ELF-1 (cell line): ENCODE measurements at regions not wholly inside any gene's neighbourhood (a gene's known extent, or its start where the extent isn't known, plus 50 kb on each side); places are given as distances from the start of the nearest gene placed in this dataset.

ENCODE experiments used
- DNase-seq: peaks from one replicate; pipeline ENCODE4 v3.0.0-alpha.2; 2016; ENCODE audit warnings: low read depth, low spot score

DNA sequence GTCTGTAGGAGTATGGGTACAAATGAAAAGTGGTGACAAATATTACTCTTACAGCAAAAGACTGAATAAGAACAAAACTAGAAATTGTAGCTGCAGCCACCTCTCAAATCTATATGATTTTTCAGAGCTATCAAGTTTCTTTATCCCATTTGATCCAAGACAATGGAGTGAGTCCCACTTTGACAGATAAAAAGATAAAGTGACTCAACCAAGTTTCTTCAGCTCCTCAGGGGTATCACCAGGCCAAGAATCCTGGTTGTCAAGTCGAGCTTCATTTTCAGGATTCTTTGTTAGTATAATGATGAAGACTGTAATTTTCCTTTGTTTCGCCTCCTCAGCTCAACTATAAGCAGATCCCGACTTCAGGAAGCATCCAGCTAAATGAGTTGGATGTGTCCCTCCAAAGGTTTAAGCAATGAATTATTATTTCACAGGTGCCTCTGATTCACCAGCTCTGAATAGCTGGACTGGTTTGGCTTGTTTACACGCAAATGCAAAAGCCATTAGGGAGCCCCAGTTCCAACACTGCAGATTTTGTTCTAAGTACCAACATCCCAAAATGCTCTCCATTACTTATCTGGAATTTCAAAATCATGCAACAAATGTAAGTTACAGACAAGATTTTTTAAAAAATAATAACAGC, 238.9 kb downstream of the MAFB start:
- peak; percentile 41 for DNase-seq

DNA sequence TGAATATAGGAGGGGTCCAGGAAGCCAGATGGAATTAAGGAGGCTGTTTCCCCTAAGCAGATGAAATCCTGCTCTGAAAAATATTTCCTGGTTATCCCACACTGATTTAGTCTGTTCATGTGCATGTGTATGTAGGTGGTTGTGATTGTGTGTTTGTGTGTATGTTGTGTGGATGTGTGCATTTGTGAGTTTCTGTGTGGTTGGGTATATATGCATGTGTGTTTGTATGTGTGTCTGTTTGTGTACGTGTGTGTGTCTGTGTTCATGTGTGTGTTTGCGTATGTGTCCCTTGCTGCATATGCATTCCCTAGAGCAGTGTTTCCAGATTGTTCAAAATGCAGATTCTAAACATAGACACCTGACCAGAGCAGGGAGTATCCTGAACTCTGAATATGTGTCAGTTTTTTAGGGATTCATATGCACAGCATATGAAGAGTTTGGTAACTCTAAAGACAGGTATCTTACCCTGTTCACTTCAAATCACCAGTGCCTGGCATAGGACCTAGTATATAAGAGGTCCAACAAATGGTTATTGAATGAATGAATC, 239.8 kb downstream of the MAFB start:
- DNase-seq = no peak

- DNase-seq = no peak
These were observed 242.1 kb downstream of the MAFB start for GRCh38 chr20:40446888-40447287.

DNA sequence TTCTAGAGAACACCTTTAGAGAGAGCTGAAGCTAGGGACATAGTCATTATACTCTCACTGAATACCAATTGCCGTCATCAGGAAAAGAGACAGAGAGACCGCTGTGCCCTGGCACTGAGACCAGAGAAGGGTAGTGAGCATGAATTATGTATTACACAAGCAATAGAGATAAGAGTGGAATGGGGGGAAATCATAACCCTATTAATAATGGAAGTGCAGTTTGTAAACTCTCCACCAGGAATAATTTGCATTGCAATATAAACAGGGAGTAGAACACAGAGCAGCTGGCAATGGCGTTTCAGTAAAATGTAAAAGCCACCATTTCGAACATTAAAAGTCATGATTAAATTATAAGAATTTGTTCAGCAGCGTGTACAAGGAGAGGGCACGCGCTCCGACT, 244.5 kb downstream of the MAFB start:
- no peak for DNase-seq

- peak; percentile 58 for DNase-seq
These were observed 245.3 kb downstream of the MAFB start for GRCh38 chr20:40443753-40444152.

GRCh38 chr20:40442181-40442963, 246.7 kb downstream of the MAFB start:
- DNase-seq = peak; percentile 28

DNA sequence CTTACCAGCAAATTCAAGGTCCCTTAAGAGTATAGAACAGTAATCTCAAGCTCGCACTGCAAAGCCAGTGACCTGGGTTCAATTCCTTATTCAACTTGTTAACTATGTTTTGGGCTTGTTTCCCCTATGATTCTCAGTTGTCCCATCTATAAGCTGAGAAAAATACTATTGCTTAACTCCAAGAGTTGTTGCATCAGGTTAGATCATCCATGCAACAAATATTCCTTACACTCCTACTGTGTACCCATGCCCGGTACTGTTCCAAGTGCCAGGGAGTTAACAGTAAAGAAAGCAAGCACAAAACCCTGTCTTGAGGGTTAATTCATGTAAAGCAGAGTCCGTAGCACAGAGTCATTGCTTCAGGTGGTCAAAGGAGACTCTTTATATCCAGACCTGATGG, 247.3 kb downstream of the MAFB start:
- no peak for DNase-seq

DNA sequence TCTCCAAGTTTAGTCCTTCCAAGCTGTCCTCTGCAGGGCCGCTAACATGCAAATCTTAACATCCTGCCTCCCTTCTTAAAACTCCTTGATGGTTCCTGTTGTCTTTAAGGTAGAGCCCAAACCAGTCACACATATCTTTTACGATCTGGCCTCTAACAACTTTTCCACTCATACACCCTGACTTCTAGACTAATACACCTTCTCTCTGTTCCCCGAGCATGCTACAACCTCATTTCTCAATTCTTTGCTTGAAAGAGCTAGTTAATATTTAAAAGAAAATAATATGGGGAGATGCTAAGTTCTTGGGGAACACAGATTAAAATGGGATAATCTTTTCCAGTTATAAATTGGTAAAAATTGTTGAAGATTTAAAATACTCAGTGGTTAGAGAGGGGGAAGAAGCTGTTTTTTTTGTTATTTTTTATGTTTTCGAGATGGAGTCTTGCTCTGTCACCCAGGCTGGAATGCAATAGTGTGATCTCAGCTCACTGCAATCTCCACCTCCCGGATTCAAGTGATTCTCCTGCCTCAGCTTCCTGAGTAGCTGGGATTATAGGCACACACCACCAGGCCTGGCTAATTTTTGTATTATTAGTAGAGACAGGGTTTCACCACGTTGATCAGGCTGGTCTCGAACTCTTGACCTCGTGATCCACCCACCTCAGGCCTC, 250.7 kb downstream of the MAFB start:
- DNase-seq = no peak

DNA sequence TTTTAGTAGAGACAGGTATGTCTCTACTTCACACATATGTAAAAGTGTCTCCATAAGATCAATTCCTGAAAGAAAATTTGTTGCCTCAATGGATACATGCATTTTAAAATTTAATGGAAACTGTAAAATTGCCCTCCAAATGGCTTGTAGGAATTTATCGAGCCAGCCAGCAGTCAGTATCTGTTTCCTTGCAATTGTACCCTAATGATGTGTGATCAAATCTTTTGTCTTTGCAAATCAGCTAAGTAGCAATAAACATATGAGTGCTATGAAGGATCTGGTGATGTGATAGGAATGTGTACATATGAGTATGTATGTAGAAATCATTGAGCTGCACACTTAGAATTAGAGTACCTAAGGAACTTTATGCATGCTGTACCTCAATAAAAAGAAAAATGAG, 253.0 kb downstream of the MAFB start:
- no peak for DNase-seq

GRCh38 chr20:40435146-40435895, 253.7 kb downstream of the MAFB start:
- DNase-seq = no peak

GRCh38 chr20:40434122-40434521, 254.9 kb downstream of the MAFB start:
- no peak for DNase-seq

DNA sequence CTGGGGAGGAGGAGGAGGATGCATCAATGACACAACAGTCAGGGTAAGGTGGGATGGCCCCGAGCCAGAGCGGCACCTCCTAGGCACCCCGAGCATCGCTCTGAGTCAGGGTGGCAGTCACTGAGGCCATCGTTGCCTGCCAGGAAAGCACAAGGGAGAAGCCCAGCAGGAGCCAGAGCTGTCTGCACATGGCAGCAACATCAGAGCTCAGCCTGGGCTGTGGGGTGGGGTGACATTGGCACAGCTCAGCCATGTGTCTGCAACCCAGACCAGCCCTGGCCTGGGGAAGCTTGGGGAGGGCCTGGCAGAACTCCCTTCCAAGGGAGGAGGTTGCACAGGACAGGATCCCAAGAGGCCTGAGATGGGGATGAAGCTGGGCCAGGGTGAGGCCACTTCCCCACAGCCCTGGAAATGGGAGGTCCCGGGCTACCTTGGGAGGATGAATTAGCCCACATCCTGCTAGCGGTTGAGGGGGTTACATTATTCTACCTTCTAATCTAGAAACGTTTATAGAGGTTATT, 255.6 kb downstream of the MAFB start:
- DNase-seq = no peak

- peak; percentile 18 for DNase-seq
These were observed 257.4 kb downstream of the MAFB start for GRCh38 chr20:40431611-40432010.

GRCh38 chr20:40431112-40431511, 257.9 kb downstream of the MAFB start:
- no peak for DNase-seq

DNA sequence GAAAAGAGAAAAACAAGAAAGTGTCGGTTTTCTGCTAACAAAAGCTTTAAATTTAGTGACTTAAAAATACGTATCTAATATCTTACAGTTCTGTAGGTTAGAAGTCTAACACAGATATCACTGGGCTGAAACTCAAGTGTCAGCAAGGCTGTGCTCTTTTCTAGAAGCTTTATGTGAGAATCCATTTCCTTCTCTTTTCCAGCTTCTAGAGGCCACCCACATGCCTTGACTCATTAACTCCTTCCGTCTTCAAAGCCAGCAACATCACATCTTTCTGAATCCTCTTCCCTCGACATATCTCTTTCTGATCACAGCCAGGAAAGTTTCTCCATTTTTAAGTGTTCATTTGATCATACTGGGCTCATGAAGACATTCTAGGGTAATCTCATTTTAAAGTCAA, 262.0 kb downstream of the MAFB start:
- DNase-seq = no peak

DNA sequence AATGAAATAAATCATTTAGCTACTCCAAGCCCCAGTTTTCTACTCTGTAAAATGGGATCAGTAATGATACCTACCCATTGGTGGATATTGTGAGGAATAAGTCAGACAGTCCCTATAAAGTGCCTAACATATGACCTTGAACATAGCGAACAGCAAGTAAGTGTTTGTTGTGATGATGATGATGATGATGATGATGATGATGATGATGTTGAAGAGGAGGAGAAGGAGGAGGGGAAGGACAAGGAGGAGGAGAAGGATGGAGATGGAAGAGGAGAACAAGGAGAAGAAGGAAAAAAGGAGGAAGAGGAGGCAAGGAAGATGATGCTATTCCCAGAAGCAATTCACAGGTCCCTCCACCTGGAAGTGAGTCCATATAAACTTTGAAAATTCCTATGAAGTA, 264.3 kb downstream of the MAFB start:
- DNase-seq = no peak

DNA sequence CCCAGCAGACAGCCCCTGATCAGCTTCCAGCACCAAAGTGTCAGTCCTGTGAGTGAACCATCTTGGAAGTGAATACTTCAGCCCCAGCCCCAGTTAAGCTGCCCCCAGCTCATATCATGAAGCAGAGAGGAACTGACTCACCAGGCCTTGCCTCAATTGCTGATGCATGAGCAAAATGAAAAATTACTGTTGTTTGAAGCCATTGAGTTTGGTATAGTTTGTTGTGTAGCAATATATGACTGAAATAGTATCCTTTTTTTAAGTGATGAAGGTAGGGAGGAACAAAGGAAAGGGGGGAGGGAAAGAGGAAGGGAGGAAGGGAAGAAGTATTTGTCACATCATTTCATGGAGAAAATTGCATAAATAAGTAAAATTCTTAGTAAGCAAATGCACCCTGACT, 266.4 kb downstream of the MAFB start:
- DNase-seq = no peak

DNA sequence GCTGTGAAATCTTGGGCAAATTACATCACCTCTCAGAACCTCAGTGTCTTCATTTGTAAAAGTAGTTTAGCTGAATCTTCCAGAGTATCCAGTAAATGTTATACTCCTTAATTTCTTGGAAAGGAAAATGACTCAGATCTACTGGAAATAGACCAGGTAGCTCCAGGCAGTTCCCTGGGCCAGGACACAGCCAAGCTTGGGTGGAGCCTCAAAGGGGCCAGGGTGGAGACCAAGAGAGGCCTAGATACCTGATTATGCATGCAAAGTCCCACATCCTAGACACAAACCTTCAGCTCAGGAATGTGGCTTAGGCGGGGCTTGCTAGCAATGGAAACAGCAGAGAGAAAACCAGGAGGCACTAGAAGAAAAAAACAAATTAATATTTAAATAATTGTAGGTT, 272.8 kb downstream of the MAFB start:
- peak; percentile 25 for DNase-seq

- DNase-seq = no peak
These were observed 274.0 kb downstream of the MAFB start for GRCh38 chr20:40414843-40415615.

DNA sequence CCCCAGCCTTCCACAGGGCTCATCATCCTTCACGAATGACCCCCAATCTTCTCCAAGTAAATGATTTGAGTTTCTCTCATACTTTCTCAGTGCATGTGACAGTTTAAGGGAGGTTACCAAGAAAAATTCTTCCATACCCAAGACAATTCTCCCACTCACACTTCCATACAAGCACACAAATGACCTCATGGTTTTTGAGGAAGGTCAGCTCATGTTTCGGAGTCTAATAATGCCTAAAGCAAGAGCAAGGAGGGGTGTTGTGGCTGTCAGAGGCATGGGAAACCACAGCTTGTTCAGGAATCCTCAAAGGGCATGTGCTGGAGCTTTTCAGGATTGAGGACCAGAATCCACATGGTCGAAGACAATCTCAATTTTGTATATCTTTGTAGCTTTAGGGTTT, 279.0 kb downstream of the MAFB start:
- DNase-seq = no peak

GRCh38 chr20:40397467-40397866, 291.6 kb downstream of the MAFB start:
- no peak for DNase-seq
